GM19099 (cell line): ENCODE measurements at regions not wholly inside any gene's neighbourhood (a gene's known extent, or its start where the extent isn't known, plus 50 kb on each side); places are given as distances from the start of the nearest gene placed in this dataset.
A peak's percentile ranks its signal among the peaks of the same experiment; 100 is the strongest.

ENCODE experiments used
- POLR2A ChIP-seq: IDR thresholded peaks from 3 replicates; pipeline ENCODE4 v1.6.1; 2011; ENCODE audit warnings: low read depth; ENCODE audit not compliant: insufficient read length; ENCODE audit errors: extremely low read depth

- no peak for TF ChIP-seq POLR2A
These were observed 91.4 kb downstream of the NCOR2 start for GRCh38 chr12:124476011-124476400.

- no peak for TF ChIP-seq POLR2A
These were observed 92.0 kb downstream of the NCOR2 start for GRCh38 chr12:124475295-124476010.

- TF ChIP-seq POLR2A: no peak
These were observed 92.7 kb downstream of the NCOR2 start for GRCh38 chr12:124474709-124475108.

- no peak for TF ChIP-seq POLR2A
These were observed 94.6 kb downstream of the NCOR2 start for GRCh38 chr12:124472690-124473279.

DNA sequence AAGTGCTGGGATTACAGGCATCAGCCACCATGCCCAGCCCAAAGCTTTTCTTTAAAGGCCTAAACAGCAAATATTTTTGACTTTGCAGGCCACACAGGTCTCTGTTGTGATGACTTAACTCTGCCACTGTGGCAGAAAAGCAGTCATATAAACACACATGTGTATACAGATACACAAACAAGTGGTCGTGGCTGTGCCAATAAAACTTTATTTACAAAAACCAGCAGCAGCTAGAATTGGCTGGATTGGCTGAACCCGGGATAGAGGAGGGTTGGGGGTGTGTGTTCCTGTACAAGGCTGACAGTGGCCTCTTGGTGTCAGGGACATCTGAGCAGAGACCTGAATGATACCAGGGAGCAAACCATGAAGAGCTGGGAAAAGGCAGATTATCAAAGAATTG is 95.6 kb downstream of the NCOR2 start:
- no peak for TF ChIP-seq POLR2A

- no peak for TF ChIP-seq POLR2A
These were observed 96.6 kb downstream of the NCOR2 start for GRCh38 chr12:124470806-124471205.

GRCh38 chr12:124470139-124470538 is 97.3 kb downstream of the NCOR2 start:
- no peak for TF ChIP-seq POLR2A

GRCh38 chr12:124469193-124469888 is 98.1 kb downstream of the NCOR2 start:
- no peak for TF ChIP-seq POLR2A

GRCh38 chr12:124466216-124467128 is 100.9 kb downstream of the NCOR2 start:
- peak; percentile 43 for TF ChIP-seq POLR2A

GRCh38 chr12:124465473-124465872 is 101.9 kb downstream of the NCOR2 start:
- no peak for TF ChIP-seq POLR2A

DNA sequence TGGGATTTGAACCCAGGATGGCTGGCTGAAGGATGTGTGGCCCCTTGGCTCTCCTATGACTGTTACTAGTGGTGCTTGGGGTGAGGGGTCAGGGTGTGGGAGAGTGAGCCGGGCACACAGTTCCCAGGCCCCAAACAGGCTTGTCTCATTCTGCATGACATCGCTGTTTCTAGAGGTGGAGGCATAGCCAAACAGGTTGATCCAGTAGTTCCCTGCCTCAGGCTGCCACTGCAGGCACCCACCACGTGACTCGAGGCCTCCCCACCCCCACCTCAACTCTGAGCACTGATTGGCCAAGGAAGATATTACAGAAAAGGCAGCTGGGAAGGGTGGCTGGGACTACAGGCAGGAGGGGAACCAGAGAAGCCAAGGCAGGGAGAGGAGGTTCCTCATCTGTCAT is 102.6 kb downstream of the NCOR2 start:
- TF ChIP-seq POLR2A: no peak

- no peak for TF ChIP-seq POLR2A
These were observed 103.3 kb downstream of the NCOR2 start for GRCh38 chr12:124464062-124464461.

GRCh38 chr12:124463341-124463921 is 104.0 kb downstream of the NCOR2 start:
- TF ChIP-seq POLR2A: no peak

DNA sequence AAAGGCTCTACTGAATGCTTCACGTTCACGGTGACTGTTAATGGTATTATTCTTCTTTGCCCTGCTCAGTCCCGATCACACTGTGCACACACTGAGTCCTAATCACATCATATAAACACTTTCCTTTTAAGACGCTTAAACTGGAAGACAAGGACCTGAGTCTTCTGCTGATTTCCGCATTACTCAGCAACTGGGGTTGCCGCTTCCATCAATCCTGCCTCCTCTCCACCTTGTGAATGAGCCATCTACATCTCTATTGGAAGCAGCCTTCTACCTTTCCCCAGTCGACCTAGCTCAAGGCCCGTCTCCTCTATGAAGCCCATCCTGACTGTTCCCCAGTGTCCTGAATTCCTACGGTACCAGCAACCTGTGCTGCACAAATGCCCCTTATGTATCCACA is 104.7 kb downstream of the NCOR2 start:
- TF ChIP-seq POLR2A: no peak

DNA sequence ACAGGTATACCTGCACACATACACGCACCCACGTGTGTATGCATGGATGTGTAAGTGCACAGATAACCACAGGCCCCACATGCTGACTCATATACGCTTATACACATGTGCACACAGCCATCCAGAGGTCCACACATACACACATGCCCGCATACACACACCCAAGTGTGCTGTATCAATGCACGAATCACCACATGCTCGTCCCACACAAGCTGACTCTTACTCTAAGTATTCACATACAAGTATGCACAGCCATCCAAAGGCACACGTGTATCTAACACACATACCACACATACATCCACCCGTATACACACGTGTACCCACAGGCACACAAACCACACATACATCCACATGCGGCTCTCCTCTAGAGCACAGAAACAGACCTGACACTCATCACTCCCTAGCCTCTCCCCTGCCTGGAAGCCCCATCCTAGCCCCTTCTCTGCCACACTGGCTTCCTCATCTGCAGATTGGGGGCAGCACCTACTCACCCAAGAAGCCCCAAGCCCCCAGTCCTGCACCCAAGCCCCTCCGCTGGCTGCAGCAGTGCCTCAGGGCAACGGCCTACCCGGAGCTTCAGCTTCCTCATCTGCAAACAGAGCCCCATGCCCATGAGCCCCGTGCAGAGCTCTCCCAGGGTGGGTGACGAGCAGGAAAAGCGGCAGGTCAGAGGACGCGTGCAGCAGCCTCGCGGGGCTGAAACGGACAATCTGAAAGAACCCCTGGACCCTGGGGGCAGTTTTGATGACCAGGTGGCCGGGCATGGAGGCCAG is 105.4 kb downstream of the NCOR2 start:
- no peak for TF ChIP-seq POLR2A

GRCh38 chr12:124461241-124461673 is 106.2 kb downstream of the NCOR2 start:
- no peak for TF ChIP-seq POLR2A
